HL-60 (cell line): ENCODE measurements at regions not wholly inside any gene's neighbourhood (a gene's known extent, or its start where the extent isn't known, plus 50 kb on each side); places are given as distances from the start of the nearest gene placed in this dataset.

Experiments
- GABPA ChIP-seq: IDR thresholded peaks from 2 replicates; pipeline ENCODE4 v1.6.1; 2012; ENCODE audit warnings: low read depth
- POLR2AphosphoS5 ChIP-seq: IDR thresholded peaks from 2 replicates; pipeline ENCODE4 v1.6.1; 2012; ENCODE audit warnings: low read depth
- TF ChIP-seq, protein P1 (sequence below): IDR thresholded peaks from one replicate; pipeline ENCODE4 v1.5.1; 2011; ENCODE audit warnings: low read length, control low read depth, inconsistent platforms; ENCODE audit not compliant: insufficient read depth

DNA sequence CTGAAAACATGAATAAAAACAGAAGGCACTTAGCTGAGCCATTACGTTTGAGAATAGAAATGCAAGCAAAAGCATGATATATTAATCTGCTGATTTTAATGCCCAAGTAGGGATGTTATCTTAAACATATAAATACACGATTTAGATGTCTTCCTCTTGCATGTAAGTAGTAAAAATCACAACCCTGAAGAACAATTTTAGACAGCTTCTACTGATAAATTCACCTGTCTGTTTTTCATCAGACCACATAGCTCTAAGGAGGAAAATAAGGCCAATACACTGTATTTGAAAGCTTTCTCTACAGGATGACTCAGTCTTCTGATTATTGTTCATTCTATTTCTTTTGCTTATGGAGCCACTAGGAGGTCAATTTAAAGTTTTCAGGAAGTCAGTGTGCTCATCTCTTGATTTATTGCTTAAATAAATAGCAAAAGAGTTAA lies 210.9 kb upstream of the CHRM2 start:
- TF ChIP-seq, protein P1, sequence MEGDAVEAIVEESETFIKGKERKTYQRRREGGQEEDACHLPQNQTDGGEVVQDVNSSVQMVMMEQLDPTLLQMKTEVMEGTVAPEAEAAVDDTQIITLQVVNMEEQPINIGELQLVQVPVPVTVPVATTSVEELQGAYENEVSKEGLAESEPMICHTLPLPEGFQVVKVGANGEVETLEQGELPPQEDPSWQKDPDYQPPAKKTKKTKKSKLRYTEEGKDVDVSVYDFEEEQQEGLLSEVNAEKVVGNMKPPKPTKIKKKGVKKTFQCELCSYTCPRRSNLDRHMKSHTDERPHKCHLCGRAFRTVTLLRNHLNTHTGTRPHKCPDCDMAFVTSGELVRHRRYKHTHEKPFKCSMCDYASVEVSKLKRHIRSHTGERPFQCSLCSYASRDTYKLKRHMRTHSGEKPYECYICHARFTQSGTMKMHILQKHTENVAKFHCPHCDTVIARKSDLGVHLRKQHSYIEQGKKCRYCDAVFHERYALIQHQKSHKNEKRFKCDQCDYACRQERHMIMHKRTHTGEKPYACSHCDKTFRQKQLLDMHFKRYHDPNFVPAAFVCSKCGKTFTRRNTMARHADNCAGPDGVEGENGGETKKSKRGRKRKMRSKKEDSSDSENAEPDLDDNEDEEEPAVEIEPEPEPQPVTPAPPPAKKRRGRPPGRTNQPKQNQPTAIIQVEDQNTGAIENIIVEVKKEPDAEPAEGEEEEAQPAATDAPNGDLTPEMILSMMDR, result no peak
- TF ChIP-seq POLR2AphosphoS5 (no peak), GABPA (no peak)
